Stimulated activated CD4-positive, alpha-beta T cell treated with anti-CD3 and anti-CD28 coated beads, Interleukin-4, amount 100 ng/mL, for 1 hour (primary cell): ENCODE measurements at regions not wholly inside any gene's neighbourhood (a gene's known extent, or its start where the extent isn't known, plus 50 kb on each side); places are given as distances from the start of the nearest gene placed in this dataset.
A peak's percentile ranks its signal among the peaks of the same experiment; 100 is the strongest.

Source experiments
- DNase-seq: peaks from one replicate; pipeline ENCODE4 v3.0.0-alpha.2; 2020

DNA sequence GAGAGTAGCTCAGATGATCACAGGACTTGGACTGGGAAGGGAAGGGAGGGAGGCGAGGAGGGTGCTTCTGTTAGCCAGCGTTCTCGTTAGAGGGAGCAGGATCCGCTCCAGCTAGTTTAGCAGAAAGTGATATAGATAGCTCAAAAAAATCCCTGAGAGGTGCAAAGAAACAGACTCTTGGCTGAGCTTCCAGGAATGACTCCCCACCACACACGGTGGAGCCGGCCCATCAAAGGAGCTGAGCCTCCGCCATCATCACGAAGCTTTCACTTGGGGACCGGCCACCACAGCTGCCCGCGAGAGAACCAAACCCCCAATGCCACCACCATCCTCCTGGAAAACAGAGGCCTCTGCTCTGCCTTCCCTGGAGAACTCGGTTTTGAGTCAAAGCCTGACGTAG lies 124.6 kb upstream of the BCL2L14 start:
- no peak for DNase-seq

DNA sequence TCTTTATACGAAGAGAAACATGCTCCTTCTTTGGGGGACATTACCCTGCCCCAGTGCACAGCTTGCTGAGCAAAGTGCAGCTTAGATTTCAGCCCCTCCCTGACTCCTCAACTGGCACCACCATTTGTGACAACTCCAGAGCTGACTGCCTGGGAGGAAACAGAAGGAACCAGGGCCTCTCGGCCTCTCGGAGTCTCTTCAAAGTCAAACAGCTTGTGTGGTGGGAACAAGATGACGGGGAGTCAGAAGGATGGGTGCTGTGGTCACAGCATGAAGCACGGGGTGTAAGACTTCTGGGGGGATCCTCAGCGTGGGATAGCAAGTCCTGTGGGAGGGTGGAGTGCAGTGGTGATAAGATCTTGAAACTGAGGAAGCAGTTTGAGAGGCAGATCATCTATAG lies 123.5 kb upstream of the BCL2L14 start:
- no peak for DNase-seq

DNA sequence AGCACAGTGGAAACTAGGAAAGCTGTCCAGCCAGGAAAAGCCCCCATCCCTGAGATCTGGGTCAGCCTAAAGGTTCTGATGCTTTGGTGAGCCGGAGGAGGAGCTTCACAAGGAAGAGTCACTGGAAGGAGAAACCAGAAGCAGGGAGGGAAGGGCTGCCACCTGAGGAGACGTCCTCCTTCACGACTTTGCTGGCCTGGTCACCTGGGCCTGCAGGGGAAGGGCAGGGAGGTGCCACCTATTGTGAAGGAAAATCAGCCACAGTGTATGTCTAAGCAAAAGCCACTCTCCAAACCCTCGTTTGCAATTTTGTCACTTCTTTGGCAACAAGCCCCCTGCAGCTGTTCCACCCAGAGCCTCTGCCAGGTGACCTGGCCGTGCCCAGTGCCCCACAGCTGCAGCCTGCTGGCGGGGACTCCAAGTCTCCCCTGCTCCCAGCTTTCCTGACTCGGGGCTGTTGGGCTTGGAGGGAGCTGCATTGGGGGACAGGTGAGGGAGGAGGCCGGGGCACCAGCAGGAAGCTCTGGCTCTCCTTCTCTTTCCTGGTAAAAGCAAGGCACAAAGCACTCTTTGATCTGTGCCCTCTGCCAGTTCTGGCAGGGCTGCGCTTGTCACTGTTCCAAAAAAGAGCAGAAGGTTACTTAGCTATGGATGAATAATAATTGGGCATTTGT lies 120.9 kb upstream of the BCL2L14 start:
- no peak for DNase-seq

DNA sequence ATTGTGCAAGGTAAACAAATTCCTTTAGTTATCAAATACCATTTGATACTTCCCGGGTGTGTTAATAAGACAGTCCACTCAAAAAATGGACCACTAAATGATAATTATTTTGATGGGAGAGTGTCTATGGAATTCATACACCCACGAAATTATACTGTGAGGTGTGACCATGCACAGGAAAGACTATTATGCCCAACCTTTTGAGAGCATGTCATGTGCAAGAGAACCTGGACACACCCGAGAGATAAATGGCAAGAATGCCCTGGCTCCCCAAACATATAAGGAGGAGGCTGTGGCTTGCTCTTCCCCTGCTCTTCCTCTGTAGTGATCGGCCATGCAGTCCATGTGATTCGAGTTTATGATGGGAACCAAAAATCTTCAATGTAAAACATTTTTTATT lies 119.5 kb upstream of the BCL2L14 start:
- no peak for DNase-seq

DNA sequence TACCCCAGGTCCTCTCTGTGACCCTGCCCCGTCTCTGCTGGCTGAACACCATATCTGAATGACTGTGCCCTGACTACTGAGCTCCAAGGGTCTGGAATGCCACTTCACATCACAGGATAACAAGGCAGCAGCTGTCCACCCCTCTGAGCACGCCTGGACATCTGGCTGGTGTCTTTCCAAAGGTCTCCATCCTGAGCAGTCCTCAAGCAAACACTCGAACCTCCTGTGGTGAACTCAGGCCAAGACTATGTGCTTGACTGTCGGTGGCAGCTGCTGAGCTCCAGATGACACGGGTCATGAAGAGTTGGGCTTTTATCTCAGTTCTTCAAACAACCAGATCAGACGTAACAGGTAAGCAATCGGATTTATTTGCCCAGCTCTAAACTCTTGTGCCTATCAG lies 117.2 kb upstream of the BCL2L14 start:
- DNase-seq = no peak

DNA sequence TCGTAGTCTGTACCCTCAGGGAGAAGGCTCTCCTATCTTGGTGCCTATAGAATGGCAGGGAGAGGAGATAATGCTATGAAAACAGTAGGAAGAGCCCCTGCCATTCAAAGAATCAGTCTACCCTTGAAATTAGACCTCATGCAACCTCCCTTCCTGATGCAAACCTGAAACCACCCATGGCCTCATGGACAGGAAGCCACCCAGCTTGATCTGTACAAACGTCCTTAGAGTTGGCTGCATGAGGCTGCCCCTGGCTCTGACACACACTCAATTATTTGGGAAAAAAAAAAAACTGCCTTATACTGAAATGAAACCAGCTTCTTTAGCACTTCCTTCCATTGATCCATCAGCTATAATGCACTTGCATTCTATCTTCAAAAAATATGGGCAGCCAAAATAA lies 116.6 kb upstream of the BCL2L14 start:
- no peak for DNase-seq

DNA sequence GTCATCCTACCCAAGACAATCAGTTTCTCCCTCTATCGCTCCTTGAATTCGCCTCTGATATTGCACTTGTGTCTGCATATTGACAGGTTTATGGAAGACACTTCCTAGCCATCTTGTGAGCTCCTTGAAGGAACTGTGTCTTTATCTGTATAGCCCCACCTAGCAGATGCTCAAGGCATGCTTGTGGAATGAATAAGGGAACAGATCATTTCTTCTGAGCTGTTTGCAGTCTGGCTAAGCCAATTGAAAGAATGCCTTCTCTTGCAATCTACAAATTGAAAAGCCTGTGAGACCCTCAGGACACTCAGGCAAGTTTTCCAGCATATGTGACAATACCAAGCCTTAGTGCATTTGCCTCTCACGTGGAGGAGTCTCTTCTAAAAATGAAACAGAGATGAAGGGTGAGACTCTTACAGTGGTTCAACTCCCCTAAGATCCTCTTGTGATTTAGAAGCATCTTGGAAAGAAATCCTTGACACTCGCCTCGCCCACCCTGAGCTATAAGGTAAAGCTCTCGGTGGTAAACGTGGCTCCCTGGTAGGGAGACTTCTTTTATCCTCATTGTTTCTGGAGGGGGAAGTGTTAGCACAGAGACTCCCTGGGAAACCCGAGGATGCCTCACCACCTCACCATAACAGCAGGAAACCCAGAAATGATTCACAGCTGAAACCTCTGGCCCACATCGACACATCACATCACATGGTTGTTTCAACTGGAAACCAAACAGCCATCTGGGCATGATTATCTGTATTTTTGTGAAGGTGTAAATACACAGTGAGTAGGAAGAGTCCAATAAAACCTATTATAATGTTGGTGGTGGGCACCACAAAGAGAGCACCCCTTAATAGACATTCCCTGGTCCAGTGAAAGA lies 112.3 kb upstream of the BCL2L14 start:
- DNase-seq = peak; percentile 36

DNA sequence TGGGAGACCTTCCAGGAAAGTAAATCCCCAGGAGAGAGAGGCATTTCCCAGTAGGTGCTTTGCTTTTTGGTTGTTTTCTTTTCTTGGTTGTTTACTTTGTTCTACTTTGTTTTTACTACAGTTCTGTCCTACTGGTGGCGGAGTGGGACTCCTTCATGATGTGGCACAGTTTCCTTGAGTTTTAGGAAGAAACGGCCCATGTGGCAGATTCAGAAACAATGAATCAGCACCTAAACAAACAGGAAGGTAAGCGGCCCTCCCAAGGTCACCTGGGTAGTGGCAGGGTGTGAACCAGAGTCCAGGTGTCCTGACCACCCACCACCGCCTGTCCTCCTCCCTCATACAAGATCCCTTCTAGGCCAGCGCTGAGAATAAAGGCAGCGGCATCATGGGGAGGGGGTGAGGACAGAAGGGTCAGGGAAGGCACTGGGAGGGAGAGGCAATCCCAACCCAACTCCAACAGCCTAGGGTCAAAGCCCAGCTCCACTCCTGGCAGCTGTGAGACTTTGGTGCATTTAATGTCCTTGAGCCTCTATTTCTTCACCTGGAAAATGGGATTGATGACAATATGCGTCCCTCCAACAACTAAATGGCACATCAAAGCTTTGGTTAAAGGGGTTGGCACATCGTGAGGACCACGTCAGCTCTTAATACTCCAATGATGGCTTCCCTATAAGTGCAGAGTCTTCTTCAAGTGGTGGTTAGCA lies 111.5 kb upstream of the BCL2L14 start:
- no peak for DNase-seq

DNA sequence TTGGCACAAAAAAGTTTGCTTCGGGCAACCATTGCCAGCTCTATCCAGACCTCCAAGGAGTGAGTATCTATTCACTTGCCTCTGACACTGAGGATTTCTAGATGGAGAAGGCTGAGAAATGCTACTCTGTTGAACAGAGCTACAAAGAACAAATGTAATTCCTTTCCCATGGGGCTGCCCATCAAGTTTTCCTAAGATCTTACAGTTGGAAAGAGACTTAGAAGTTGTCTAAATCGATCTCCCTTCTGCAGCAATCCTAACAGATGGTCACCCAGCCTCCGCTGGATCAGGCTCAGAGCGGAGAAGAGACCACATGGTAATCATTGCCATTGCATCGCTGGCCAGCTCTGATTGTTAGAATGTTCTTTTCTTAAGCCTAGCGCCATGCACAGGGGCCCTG lies 110.1 kb upstream of the BCL2L14 start:
- DNase-seq = no peak

DNA sequence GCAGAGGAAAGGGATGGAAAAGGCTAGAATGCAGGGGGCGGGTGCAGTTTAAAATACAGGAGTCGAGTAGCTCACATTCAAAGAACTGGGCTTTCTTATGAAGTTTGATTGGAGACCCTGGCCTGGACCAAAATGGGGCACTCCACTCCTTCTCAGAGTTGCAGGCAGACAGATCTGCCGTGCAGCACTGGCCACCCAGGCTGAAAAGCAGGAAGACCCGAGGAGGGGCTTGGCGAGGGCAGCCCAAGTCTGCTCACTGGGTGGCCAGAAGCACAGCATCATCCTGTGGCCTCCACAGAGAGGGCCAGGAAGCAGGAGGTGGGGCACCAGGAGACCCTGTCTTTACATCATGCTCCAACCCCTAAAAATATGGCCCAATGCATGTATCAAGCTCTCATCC lies 109.1 kb upstream of the BCL2L14 start:
- no peak for DNase-seq

DNA sequence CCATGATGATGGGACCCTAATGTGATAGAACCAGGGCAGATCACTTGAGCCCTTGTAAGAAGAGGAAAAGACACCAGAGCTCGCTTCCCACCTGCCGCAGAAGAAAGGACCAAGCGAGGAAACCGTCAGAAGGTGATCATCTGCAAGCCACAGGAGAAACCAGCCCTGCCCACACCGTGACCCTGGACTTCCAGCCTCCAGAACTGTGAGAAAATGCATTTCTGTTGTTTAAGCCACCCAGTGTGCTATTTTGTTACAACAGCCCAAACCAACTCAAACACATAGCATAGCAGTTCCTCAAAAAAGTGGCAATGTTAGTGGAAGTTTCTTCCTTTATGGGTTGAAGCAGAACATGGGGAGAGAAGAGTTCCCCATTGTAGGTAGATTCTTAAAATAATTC lies 107.9 kb upstream of the BCL2L14 start:
- DNase-seq = no peak

DNA sequence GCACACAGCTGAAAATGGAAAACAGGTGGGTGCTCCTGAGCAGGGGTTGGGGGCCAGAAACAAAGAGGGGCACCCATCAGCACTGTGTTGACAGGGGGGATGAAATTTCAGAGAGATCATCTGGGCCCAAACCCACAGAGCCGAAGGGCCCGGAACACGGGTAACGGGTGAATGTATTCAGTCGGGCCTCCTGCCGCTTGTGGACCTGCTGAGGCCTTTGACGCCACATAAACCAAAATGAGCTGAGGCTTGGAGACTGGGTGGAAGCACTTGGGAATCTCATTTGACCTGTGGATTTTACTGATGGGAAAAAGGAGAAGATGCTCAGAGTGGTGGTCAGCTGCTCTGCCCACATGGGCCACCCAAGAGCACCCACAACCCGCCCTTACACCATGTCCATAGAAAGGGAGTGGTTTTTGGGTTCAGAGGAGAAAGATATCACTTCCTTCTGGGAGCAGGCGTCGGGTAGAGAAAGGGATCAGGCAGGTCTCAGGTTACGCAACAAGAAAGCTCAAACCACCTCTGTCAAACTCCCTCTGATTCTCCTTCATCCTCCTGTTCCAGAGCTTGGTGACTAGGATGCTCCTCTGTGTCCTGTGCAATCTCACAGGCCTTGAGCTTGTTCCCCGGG lies 106.8 kb upstream of the BCL2L14 start:
- DNase-seq = no peak

DNA sequence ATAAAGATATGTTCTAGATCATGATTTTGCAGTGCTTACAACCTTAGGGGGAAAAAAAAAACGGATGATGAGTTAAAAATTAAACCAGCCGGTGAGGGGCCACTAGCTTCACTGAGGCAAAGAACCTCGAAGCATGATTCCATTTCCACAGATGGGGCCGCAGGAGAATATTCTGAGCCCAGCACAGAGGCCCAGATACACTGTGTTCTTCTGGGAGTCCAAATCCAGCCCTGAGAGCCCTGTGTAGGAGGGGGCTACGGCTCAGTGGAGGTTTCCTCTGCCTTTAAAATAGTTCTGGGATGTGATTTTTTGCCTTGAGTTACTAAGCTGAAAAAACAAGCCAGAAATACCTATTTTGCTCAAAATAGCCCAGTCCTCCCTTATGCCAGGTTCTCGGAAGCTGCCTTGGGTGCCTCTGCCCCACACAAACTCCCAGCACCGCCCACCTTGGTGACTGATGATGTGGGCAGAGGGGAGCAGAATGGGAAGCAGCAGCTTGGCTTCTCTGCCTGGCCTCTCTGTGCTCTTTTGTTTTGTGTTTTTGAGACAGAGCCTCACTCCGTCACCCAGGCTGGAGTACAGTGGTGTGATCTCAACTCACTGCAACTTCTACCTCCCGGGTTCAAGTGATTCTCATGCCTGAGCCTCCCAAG lies 105.4 kb upstream of the BCL2L14 start:
- DNase-seq = no peak

DNA sequence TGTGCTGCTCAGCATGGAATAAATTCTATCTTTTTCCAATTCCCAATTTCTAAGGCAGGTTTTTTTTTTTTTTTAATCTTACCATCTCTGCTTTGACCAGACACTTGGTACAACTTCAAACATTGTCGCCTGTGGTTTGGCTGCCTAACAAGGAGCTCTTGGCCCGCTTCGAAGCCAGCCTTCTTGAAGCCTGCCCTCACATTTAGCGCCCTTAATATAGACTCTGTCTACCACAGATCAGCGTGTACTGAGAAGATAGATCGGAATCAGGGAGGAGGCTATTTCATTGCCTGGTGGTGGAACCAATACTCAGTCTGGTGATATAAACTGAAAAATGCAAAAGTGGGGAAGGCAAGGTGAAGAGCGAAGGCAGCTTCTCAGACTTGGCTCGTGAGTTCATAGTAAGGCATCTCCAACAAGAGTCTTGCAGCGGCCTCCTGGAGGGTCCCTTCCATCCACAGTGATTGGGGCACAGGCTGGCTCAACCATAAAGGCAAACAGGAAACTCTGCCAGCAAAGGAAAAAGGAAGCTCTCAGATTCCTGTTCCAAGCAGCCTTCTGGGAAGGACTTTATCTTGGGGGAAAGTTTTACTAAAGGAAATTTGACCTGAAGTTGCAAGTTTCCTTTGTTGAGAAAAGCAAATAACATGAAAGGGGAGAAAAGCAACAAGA lies 103.2 kb upstream of the BCL2L14 start:
- no peak for DNase-seq

DNA sequence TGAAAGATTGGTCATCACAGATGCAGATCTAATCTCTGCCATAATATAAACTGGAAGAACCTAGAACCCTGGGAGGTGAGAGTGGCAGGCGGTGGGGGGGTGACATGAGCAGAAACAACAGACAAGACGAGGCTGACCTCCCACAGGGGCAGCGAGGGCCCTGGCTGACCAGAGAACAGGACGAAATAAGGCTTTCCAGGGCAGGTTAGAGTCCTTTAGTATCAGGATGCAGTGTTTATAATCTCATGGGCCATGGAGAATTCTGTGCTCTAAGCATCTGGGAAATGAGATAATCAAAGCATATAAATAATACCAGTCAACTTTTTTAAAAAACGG lies 102.7 kb upstream of the BCL2L14 start:
- no peak for DNase-seq

DNA sequence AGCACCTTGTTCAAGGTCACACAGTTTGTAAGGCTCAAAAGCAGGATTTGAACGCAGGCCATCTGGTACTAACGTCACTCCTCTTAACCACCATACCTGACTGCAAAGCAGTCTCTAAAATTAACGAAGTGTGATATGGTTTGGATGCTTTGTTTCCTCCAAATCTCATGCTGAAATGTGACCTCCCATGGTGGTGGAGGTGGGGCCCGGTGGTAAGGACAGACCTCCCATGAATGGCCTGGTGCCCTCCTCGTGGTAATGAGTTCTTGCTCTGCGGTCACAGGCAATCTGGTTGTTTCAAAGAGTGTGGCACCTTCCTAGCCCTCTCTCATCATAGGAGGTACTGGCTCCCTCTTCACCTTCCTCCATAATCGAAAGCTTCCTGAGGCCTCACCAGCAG lies 102.2 kb upstream of the BCL2L14 start:
- no peak for DNase-seq

DNA sequence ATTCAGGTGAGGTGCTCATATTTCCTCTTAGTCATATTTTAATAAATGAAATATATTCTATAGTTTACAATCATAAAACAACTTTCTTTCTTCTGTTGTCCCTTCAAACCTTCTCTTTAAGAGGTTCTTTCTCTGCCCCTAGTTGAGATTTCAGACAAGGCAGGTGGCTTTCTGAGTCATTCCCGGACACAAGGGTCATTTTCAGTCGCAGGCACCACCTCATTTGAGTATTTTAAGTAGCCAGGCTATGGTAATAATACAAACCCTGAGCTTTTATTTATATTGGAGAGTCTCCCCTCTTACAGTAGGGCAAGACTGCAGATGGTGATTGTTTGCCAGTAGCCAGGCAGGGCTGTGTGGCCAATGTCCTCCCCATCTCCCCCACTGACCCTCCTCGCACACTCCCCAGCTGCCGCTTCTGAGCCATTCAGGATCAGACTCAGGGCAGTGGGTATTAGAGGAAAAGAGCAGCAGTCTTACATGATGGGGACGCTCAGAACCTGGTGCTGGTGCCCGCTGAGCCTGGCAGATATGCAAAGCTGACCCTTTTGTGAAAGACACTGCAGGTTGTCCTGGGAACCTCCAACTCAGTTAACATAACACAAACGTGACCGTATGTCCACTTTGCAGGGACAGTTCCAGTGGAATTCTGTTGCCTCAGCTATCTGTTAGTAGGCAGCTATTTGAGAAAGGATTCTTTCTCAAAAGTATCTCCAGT lies 101.1 kb upstream of the BCL2L14 start:
- no peak for DNase-seq

DNA sequence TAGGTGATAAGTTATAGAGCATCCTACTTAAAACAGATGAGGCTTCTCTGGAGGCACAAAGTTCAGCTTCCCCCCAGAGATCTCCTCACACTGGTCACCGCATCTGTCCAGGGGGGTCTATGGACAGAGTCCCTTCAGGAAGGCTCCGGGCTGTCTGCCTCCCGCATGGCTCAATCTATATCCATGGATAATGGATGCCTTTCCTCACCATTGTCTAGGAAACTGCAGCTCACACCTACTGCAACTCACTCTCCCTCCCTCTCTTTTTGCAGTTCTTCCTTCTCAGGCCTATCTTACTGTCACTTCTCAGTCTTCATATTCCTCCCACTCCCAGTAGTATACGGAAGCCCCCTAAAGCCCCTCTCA lies 100.6 kb upstream of the BCL2L14 start:
- no peak for DNase-seq

DNA sequence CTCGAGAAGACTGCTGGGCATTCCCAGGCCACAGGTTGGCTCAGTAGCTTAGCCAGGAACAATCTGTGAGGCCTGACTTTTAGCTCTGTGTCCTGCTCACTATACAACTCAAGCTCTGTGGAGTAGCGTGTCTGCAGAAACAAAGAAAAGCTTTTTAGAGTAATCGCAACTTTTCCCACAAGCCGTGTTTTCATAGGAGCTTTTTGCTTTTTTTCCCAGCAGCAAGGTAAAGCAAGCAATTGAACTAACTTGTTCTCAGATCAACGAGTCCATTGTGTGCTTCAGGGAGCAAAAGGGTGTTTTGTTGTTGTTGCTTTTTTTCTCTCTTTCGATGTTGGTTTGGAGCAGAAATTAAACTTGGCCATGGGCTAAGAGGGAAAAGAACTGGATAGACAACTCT lies 97.3 kb upstream of the BCL2L14 start:
- no peak for DNase-seq

DNA sequence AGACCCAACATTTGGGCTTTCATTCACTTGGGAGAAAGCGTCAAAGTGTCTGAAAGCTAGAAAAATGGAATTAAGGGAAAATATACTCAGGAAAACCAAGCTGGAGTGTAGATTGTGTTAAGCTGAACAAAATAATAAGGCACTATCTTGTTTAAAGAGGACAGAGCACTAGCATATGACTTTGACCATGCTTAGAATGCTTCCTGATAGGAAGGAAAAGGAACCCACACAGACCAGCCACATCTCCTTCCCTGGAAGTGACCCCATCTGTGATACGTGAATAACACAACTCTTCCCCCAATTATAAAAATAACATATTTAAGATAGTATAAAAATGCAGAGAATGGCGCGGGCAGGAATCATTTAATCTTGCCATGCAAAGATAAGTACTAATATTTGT lies 94.7 kb upstream of the BCL2L14 start:
- DNase-seq = no peak

DNA sequence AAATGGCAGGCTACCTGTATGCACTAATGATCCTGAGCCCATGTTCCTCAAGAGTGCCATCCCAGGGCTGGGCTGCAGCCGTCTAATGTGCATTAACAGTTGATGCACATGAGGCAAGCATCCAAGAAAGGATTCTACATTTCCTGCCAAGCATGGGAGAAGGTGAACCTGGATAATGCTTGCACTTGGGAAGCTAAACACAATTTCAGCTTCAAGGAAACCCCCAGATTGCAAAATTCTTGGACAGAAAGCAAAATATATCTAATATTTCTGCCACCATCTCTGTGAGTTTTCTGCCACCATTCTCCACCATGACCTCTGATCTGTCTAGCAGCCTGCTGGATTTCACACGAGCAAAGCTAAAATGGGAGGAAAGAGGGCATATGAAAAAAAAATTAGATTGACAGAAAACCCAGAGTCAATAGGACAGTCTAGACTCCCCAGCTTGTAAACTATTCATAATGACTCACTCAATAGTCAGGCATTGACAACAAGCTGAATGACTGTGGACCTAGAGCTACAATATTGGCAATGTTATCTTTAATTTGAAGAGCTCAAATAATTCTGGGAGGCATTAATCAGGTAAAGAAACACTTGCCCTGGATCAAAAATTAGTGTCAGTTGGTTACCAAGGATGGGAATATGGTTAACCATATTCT lies 91.9 kb upstream of the BCL2L14 start:
- DNase-seq = no peak
